HepG2 (cell line): ENCODE measurements at regions not wholly inside any gene's neighbourhood (a gene's known extent, or its start where the extent isn't known, plus 50 kb on each side); places are given as distances from the start of the nearest gene placed in this dataset.

ENCODE experiments used
- CHCHD3 ChIP-seq: sonication (generic); formaldehyde crosslinking; IDR thresholded peaks from 2 replicates; pipeline ENCODE4 v1.8.0; 2022; ENCODE audit warnings: mild to moderate bottlenecking, missing genetic modification reagents, moderate library complexity
- EP300 ChIP-seq, 3 experiments: sonication (generic) in 1 of 3; formaldehyde crosslinking in 1 of 3; IDR thresholded peaks; 2 replicates each; pipeline versions ENCODE4 v1.5.1 to v1.6.1; 2011 to 2020; ENCODE audit warnings: low read depth in 2 of 3, low read length in 2 of 3, borderline replicate concordance in 1 of 3, improper control_type of control experiment in 1 of 3, mild to moderate bottlenecking in 1 of 3, missing genetic modification reagents in 1 of 3, moderate library complexity in 1 of 3
- FOXK2 ChIP-seq: fragments of 450-650 bp; IDR thresholded peaks from 2 replicates; pipeline ENCODE4 v1.6.1; 2016
- HHEX ChIP-seq: IDR thresholded peaks from 2 replicates; pipeline ENCODE4 v1.6.1; 2016; ENCODE audit warnings: control low read depth
- KDM2A ChIP-seq: sonication (generic); formaldehyde crosslinking; IDR thresholded peaks from 2 replicates; pipeline ENCODE4 v1.4.0; 2020; ENCODE audit warnings: low read depth, missing genetic modification reagents, borderline replicate concordance
- SRSF9 ChIP-seq: fragments of 200-400 bp; formaldehyde crosslinking; IDR thresholded peaks from 2 replicates; pipeline ENCODE4 v1.6.1; 2018; ENCODE audit warnings: borderline replicate concordance, mild to moderate bottlenecking, low read depth, low read length; ENCODE audit not compliant: insufficient read depth, poor library complexity, severe bottlenecking
- STAT5B ChIP-seq: sonication (generic); formaldehyde crosslinking; IDR thresholded peaks from 2 replicates; pipeline ENCODE4 v1.4.0; 2020; ENCODE audit warnings: missing genetic modification reagents
- ZNF20 ChIP-seq: sonication (generic); formaldehyde crosslinking; IDR thresholded peaks from 2 replicates; pipeline ENCODE4 v1.4.0; 2020; ENCODE audit warnings: mild to moderate bottlenecking, moderate library complexity, missing genetic modification reagents
- ZNF235 ChIP-seq: sonication (generic); formaldehyde crosslinking; IDR thresholded peaks from 2 replicates; pipeline ENCODE4 v1.8.1; 2023; ENCODE audit warnings: mild to moderate bottlenecking, missing genetic modification reagents, borderline replicate concordance
- ZNF430 ChIP-seq: sonication (generic); formaldehyde crosslinking; IDR thresholded peaks from 2 replicates; pipeline ENCODE4 v1.9.0; 2021; ENCODE audit warnings: mild to moderate bottlenecking, missing genetic modification reagents
- ZNF564 ChIP-seq: sonication (generic); formaldehyde crosslinking; IDR thresholded peaks from 2 replicates; pipeline ENCODE4 v1.8.1; 2023; ENCODE audit warnings: mild to moderate bottlenecking, missing genetic modification reagents
- ZNF850 ChIP-seq: sonication (generic); formaldehyde crosslinking; conservative IDR thresholded peaks from 2 replicates; pipeline ENCODE4 v1.9.0; 2021; ENCODE audit warnings: mild to moderate bottlenecking, missing genetic modification reagents
- TF ChIP-seq, protein P1 (sequence below): sonication (generic); formaldehyde crosslinking; IDR thresholded peaks from one replicate; pipeline ENCODE4 v1.5.1; 2020; ENCODE audit warnings: mild to moderate bottlenecking, missing genetic modification reagents; ENCODE audit errors: not compliant biosample characterization

GRCh38 chr3:152550284-152550683 lies 281.6 kb downstream of the MBNL1 start (continued):
- TF ChIP-seq CHCHD3 (CRISPR knock-in tag) (no peak), STAT5B (CRISPR knock-in tag) (no peak), EP300 (IDR thresholded peaks at IDR 0.05; ENCODE audit: low read depth in 2 of 2, low read length in 2 of 2) (no peak), EP300 (CRISPR knock-in tag; IDR thresholded peaks at IDR 0.05; ENCODE audit: borderline replicate concordance) (no peak), ZNF430 (CRISPR knock-in tag) (no peak), KDM2A (no peak), HHEX (CRISPR knock-in tag) (no peak), ZNF564 (CRISPR knock-in tag) (no peak), ZNF850 (CRISPR knock-in tag) (no peak), SRSF9 (no peak), ZNF235 (CRISPR knock-in tag) (no peak), ZNF20 (CRISPR knock-in tag) (no peak), FOXK2 (no peak)
- TF ChIP-seq, protein P1, sequence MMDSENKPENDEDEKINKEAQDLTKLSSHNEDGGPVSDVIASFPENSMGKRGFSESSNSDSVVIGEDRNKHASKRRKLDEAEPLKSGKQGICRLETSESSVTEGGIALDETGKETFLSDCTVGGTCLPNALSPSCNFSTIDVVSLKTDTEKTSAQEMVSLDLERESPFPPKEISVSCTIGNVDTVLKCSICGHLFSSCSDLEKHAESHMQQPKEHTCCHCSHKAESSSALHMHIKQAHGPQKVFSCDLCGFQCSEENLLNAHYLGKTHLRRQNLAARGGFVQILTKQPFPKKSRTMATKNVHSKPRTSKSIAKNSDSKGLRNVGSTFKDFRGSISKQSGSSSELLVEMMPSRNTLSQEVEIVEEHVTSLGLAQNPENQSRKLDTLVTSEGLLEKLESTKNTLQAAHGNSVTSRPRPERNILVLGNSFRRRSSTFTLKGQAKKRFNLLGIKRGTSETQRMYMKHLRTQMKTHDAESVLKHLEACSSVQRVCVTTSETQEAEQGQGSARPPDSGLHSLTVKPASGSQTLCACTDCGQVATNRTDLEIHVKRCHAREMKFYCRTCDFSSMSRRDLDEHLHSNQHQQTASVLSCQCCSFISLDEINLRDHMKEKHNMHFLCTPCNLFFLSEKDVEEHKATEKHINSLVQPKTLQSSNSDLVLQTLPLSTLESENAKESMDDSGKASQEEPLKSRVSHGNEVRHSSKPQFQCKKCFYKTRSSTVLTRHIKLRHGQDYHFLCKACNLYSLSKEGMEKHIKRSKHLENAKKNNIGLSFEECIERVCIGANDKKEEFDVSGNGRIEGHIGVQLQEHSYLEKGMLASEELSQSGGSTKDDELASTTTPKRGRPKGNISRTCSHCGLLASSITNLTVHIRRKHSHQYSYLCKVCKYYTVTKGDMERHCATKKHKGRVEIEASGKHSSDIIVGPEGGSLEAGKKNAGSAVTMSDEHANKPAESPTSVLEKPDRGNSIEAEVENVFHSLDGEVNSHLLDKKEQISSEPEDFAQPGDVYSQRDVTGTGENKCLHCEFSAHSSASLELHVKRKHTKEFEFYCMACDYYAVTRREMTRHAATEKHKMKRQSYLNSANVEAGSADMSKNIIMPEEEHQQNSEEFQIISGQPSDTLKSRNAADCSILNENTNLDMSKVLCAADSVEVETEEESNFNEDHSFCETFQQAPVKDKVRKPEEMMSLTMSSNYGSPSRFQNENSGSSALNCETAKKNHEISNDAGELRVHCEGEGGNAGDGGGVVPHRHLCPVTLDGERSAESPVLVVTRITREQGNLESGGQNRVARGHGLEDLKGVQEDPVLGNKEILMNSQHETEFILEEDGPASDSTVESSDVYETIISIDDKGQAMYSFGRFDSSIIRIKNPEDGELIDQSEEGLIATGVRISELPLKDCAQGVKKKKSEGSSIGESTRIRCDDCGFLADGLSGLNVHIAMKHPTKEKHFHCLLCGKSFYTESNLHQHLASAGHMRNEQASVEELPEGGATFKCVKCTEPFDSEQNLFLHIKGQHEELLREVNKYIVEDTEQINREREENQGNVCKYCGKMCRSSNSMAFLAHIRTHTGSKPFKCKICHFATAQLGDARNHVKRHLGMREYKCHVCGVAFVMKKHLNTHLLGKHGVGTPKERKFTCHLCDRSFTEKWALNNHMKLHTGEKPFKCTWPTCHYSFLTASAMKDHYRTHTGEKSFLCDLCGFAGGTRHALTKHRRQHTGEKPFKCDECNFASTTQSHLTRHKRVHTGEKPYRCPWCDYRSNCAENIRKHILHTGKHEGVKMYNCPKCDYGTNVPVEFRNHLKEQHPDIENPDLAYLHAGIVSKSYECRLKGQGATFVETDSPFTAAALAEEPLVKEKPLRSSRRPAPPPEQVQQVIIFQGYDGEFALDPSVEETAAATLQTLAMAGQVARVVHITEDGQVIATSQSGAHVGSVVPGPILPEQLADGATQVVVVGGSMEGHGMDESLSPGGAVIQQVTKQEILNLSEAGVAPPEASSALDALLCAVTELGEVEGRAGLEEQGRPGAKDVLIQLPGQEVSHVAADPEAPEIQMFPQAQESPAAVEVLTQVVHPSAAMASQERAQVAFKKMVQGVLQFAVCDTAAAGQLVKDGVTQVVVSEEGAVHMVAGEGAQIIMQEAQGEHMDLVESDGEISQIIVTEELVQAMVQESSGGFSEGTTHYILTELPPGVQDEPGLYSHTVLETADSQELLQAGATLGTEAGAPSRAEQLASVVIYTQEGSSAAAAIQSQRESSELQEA (CRISPR knock-in tag), result no peak
